GM12878 (cell line): ENCODE measurements at regions not wholly inside any gene's neighbourhood (a gene's known extent, or its start where the extent isn't known, plus 50 kb on each side); places are given as distances from the start of the nearest gene placed in this dataset.

Experiments used
- ATAC-seq: fragments of 200-7000 bp; cut with Tn5 transposase; 3 replicates; pipeline ENCODE4 v1.9.1; 2020; ENCODE audit warnings: mild to moderate bottlenecking, moderate library complexity
- BruUV-seq: library from RNA; stranded (reverse); fragments of 400-500 nt; replicated peaks from 2 replicates; lab custom pipeline; 2021; lab: Mats Ljungman, UMichigan
- CTCF ChIA-PET: fragments of 300-600 bp; sonication (Branson Sonifier 250); formaldehyde crosslinking; extraction: SDS; loops from one replicate; lab custom pipeline; 2021; ENCODE audit warnings: inconsistent platforms; lab: Yijun Ruan, JAX
- POLR2A ChIA-PET: fragments of 350-600 bp; formaldehyde crosslinking; extraction: SDS; loops from one replicate; lab custom pipeline; 2021; ENCODE audit warnings: inconsistent platforms; lab: Charles Lee
- RAD21 ChIA-PET: fragments of 300-600 bp; sonication (Branson Sonifier 250); formaldehyde crosslinking; loops from one replicate; lab custom pipeline; 2023; ENCODE audit warnings: antibody characterized with exemption; ENCODE audit not compliant: unreplicated experiment; lab: Charles Lee
- SMC1A ChIA-PET: fragments of 300-600 bp; sonication (Branson Sonifier 250); formaldehyde crosslinking; loops from one replicate; lab custom pipeline; 2023; ENCODE audit not compliant: unreplicated experiment, uncharacterized antibody; lab: Charles Lee
- DNase-seq: peaks from one replicate; pipeline ENCODE4 v3.0.0-alpha.2; 2011; ENCODE audit warnings: low read depth, low spot score
- FAIRE-seq: peaks from 3 replicates; lab custom pipeline; 2011; peaks lifted over from hg19 to GRCh38; lab: Jason Lieb, UNC
- H2AFZ ChIP-seq: 2 replicates; pipeline ENCODE4 v1.6.0; 2011; ENCODE audit warnings: low read depth, low read length, control low read depth; ENCODE audit not compliant: control insufficient read depth
- H3K27ac ChIP-seq: 2 replicates; pipeline ENCODE4 v1.5.1; 2011; ENCODE audit warnings: control low read depth; ENCODE audit not compliant: control insufficient read depth, insufficient read depth
- H3K27me3 ChIP-seq, 2 experiments: replicated peaks in 1 of 2; 2 replicates each; pipeline versions ENCODE4 v1.6.0 to v1.6.1; 2011; ENCODE audit warnings: low read length in 1 of 2; ENCODE audit not compliant: control insufficient read depth in 2 of 2, insufficient read depth in 2 of 2
- H3K36me3 ChIP-seq, 2 experiments: 2 replicates each; pipeline ENCODE4 v1.5.1; 2011; ENCODE audit warnings: low read length in 1 of 2; ENCODE audit not compliant: control insufficient read depth in 2 of 2, insufficient read depth in 2 of 2
- H3K4me1 ChIP-seq: 2 replicates; pipeline ENCODE4 v1.6.1; 2011; ENCODE audit warnings: mild to moderate bottlenecking, low read length, moderate library complexity, mixed read lengths; ENCODE audit not compliant: control insufficient read depth, insufficient read depth
- H3K4me2 ChIP-seq: 2 replicates; pipeline ENCODE4 v1.6.0; 2011; ENCODE audit warnings: control low read depth; ENCODE audit not compliant: control insufficient read depth, insufficient read depth
- H3K4me3 ChIP-seq: fragments of 200-600 bp; sonication (generic); 2 replicates; pipeline ENCODE4 v1.5.1; 2016
- H3K79me2 ChIP-seq: 2 replicates; pipeline ENCODE4 v1.6.0; 2011; ENCODE audit warnings: low read length; ENCODE audit not compliant: control insufficient read depth, insufficient read depth
- H3K9ac ChIP-seq: 2 replicates; pipeline ENCODE4 v1.8.0; 2011; ENCODE audit warnings: low read length, control low read depth, mixed read lengths; ENCODE audit not compliant: control insufficient read depth, insufficient read depth
- H3K9me3 ChIP-seq: replicated peaks from 3 replicates; pipeline ENCODE4 v1.5.1; 2011; ENCODE audit warnings: mild to moderate bottlenecking, low read length; ENCODE audit not compliant: control insufficient read depth, insufficient read depth
- H4K20me1 ChIP-seq: 2 replicates; pipeline ENCODE4 v1.6.0; 2011; ENCODE audit not compliant: control insufficient read depth, insufficient read depth
- BRCA1 ChIP-seq: IDR thresholded peaks from 2 replicates; pipeline ENCODE4 v1.6.1; 2011; ENCODE audit warnings: low read depth, low read length, improper control_type of control experiment
- EED ChIP-seq: sonication (generic); IDR thresholded peaks from 2 replicates; pipeline ENCODE4 v1.6.1; 2016; ENCODE audit warnings: antibody characterized with exemption, low read depth
- EGR1 ChIP-seq, 2 experiments: IDR thresholded peaks; 1 replicate in 1 of 2; 2 replicates in 1 of 2; pipeline ENCODE4 v1.6.1; 2011 to 2012; ENCODE audit warnings: low read depth in 2 of 2, low read length in 2 of 2, borderline replicate concordance in 1 of 2, mild to moderate bottlenecking in 1 of 2, moderate library complexity in 1 of 2
- FOXK2 ChIP-seq: fragments of 450-650 bp; IDR thresholded peaks from 2 replicates; pipeline ENCODE4 v1.6.1; 2017; ENCODE audit warnings: mild to moderate bottlenecking, moderate library complexity
- KAT2A ChIP-seq: conservative IDR thresholded peaks from 2 replicates; pipeline ENCODE4 v1.6.1; 2011; ENCODE audit warnings: low read depth, low read length; ENCODE audit not compliant: control insufficient read depth
- LARP7 ChIP-seq: fragments of 450-650 bp; IDR thresholded peaks from 2 replicates; pipeline ENCODE4 v1.6.1; 2017; ENCODE audit warnings: mild to moderate bottlenecking
- MEF2A ChIP-seq: IDR thresholded peaks from 2 replicates; pipeline ENCODE4 v1.6.1; 2011; ENCODE audit warnings: low read depth, mild to moderate bottlenecking, low read length, moderate library complexity; ENCODE audit not compliant: insufficient read depth
- MTA3 ChIP-seq: IDR thresholded peaks from 2 replicates; pipeline ENCODE4 v1.6.1; 2012; ENCODE audit warnings: low read length, inconsistent platforms, borderline replicate concordance
- MYC ChIP-seq: IDR thresholded peaks from 2 replicates; pipeline ENCODE4 v1.6.1; 2011; ENCODE audit warnings: mild to moderate bottlenecking, low read length, moderate library complexity, inconsistent platforms; ENCODE audit not compliant: insufficient read depth, insufficient replicate concordance, insufficient read length, severe bottlenecking
- RB1 ChIP-seq: fragments of 450-650 bp; formaldehyde crosslinking; IDR thresholded peaks from 2 replicates; pipeline ENCODE4 v1.6.1; 2017; ENCODE audit warnings: mild to moderate bottlenecking, borderline replicate concordance
- RCOR1 ChIP-seq: conservative IDR thresholded peaks from 2 replicates; pipeline ENCODE4 v1.6.1; 2012; ENCODE audit warnings: low read depth, low read length, improper control_type of control experiment
- RUNX3 ChIP-seq: IDR thresholded peaks from 2 replicates; pipeline ENCODE4 v1.6.1; 2012; ENCODE audit warnings: low read length, inconsistent platforms
- SP1 ChIP-seq: IDR thresholded peaks from one replicate; pipeline ENCODE4 v1.6.1; 2011; ENCODE audit warnings: low read depth, low read length
- WRNIP1 ChIP-seq: IDR thresholded peaks from 2 replicates; pipeline ENCODE4 v1.6.1; 2011; ENCODE audit warnings: low read depth, low read length, improper control_type of control experiment, borderline replicate concordance
- ZNF274 ChIP-seq: IDR thresholded peaks from one replicate; pipeline ENCODE4 v1.8.0; 2011; ENCODE audit not compliant: insufficient read length, insufficient read depth
- WGBS: methylation state at CpG from one replicate; pipeline ENCODE4 v1.1.6; 2016; ENCODE audit warnings: low lambda C conversion rate; ENCODE audit not compliant: insufficient replicate concordance, insufficient coverage; ENCODE audit errors: missing lambda C conversion rate; 5-methylcytosine and 5-hydroxymethylcytosine counted together
- in situ Hi-C: fragments of 300-500 bp; cut with MboI; formaldehyde crosslinking; loops from 9 replicates; pipeline ENCODE4 v1.14.3; 2018; ENCODE audit warnings: mixed read lengths
- intact Hi-C: fragments of 100-400 bp; cut with micrococcal nuclease; formaldehyde crosslinking; loops from one replicate; pipeline ENCODE4 v1.14.2; 2022; ENCODE audit not compliant: unreplicated experiment
- TF ChIP-seq, protein P1 (sequence below): IDR thresholded peaks from 2 replicates; pipeline ENCODE4 v1.6.1; 2011; ENCODE audit warnings: mild to moderate bottlenecking, low read depth, low read length, moderate library complexity; ENCODE audit not compliant: insufficient replicate concordance
- TF ChIP-seq, protein P2 (sequence below): fragments of 450-650 bp; IDR thresholded peaks from 2 replicates; pipeline ENCODE4 v1.6.1; 2017; ENCODE audit warnings: mild to moderate bottlenecking
- TF ChIP-seq, protein P3 (sequence below): fragments of 450-650 bp; IDR thresholded peaks from 2 replicates; pipeline ENCODE4 v1.6.1; 2016; ENCODE audit warnings: mild to moderate bottlenecking

DNA sequence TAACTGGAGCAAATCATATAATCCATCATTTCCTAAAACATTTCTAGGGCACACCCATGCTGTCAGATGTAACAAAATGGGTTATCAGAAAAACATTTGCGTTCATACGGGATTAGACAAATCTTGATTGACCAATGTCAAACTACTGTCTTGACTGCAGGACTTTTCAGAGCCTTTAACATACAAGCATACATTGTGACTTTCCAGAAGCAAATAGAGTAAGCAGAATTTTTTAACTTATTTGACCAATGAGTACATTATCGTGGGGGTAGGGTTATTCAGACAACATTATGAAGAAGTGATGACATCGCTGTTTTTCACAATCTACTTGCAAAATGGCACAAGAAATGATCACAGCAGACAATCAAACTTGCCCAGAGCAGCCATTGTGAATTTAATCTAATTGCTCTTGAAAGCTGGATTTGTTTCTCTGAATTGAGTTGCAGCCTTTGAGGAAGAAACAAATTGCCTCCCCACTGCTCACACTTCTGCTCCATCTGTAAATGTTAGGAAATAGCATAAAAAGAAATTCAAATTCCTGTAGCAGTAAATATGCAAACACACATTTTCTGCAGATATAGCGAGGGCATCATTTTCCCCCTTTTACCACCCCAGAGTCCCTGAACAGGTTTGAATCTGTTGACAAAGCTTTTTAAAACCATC is 133.0 kb upstream of the DOK5 start (continued):
- no peak for TF ChIP-seq WRNIP1
- no peak for TF ChIP-seq RB1
- no peak for TF ChIP-seq KAT2A
- TF ChIP-seq MTA3: no peak
- TF ChIP-seq SP1: no peak
- TF ChIP-seq BRCA1: no peak
- TF ChIP-seq, protein P1, sequence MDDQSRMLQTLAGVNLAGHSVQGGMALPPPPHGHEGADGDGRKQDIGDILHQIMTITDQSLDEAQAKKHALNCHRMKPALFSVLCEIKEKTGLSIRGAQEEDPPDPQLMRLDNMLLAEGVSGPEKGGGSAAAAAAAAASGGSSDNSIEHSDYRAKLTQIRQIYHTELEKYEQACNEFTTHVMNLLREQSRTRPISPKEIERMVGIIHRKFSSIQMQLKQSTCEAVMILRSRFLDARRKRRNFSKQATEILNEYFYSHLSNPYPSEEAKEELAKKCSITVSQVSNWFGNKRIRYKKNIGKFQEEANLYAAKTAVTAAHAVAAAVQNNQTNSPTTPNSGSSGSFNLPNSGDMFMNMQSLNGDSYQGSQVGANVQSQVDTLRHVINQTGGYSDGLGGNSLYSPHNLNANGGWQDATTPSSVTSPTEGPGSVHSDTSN: no peak

DNA sequence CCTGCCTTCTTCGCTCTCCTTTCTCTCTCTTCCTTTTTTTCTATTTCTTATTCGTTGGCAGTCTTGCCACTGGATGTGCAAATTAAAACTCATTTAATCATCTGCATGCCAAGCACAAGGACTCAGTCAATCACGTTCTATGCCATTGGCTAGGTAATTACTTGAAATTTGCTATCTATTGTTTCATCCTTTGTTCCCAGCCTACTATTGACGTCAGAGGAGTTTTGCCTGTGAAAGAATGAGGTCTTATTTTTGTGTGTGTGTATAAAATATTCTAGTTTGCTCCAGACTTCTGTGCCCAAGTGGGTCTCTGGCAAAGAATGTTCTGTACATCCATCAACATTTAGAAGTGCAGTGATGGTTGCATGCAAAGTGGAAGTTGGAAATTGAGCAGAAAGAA is 132.3 kb upstream of the DOK5 start:
- ChIA-PET POLR2A (no interaction called here), CTCF (no interaction called here), SMC1A (no interaction called here), RAD21 (no interaction called here)
- H3K4me3 ChIP-seq: no peak overlapping the region
- H2AFZ ChIP-seq: no peak overlapping the region
- no peaks in the 10 kb centered on the region for H3K9me3 ChIP-seq
- no peak overlapping the region for H3K27ac ChIP-seq
- intact Hi-C loops: no loop called here
- H3K79me2 ChIP-seq: no peaks in the 10 kb centered on the region
- H4K20me1 ChIP-seq: no peaks in the 10 kb centered on the region
- no TSS peak for BruUV-seq
- in situ Hi-C loops: no loop called here
- ATAC-seq (no peak), FAIRE-seq (no peak), DNase-seq (no peak)
- no peak overlapping the region for H3K4me2 ChIP-seq
- no peaks in the 10 kb centered on the region for H3K27me3 ChIP-seq
- WGBS: 8% methylated on average over 4 of the region's 4 CpGs
- H3K9ac ChIP-seq: no peak overlapping the region
- H3K36me3 ChIP-seq: no peaks in the 10 kb centered on the region
- H3K4me1 ChIP-seq: no peaks in the 10 kb centered on the region
- TF ChIP-seq MYC: no peak
- no peak for TF ChIP-seq RUNX3
- TF ChIP-seq ZNF274: no peak
- TF ChIP-seq, protein P2, sequence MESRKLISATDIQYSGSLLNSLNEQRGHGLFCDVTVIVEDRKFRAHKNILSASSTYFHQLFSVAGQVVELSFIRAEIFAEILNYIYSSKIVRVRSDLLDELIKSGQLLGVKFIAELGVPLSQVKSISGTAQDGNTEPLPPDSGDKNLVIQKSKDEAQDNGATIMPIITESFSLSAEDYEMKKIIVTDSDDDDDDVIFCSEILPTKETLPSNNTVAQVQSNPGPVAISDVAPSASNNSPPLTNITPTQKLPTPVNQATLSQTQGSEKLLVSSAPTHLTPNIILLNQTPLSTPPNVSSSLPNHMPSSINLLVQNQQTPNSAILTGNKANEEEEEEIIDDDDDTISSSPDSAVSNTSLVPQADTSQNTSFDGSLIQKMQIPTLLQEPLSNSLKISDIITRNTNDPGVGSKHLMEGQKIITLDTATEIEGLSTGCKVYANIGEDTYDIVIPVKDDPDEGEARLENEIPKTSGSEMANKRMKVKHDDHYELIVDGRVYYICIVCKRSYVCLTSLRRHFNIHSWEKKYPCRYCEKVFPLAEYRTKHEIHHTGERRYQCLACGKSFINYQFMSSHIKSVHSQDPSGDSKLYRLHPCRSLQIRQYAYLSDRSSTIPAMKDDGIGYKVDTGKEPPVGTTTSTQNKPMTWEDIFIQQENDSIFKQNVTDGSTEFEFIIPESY: no peak
- TF ChIP-seq EED: no peak
- TF ChIP-seq MEF2A: no peak
- no peak for TF ChIP-seq FOXK2
- TF ChIP-seq KAT2A: no peak
- TF ChIP-seq WRNIP1: no peak
- no peak for TF ChIP-seq RCOR1
- TF ChIP-seq, protein P3, sequence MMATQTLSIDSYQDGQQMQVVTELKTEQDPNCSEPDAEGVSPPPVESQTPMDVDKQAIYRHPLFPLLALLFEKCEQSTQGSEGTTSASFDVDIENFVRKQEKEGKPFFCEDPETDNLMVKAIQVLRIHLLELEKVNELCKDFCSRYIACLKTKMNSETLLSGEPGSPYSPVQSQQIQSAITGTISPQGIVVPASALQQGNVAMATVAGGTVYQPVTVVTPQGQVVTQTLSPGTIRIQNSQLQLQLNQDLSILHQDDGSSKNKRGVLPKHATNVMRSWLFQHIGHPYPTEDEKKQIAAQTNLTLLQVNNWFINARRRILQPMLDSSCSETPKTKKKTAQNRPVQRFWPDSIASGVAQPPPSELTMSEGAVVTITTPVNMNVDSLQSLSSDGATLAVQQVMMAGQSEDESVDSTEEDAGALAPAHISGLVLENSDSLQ: no peak
- TF ChIP-seq LARP7: no peak
- no peak for TF ChIP-seq EGR1 (IDR thresholded peaks at IDR 0.05; ENCODE audit: borderline replicate concordance in 1 of 2, low read depth in 2 of 2, low read length in 2 of 2)
